ENCODE measurements at regions not wholly inside any gene's neighbourhood (a gene's known extent, or its start where the extent isn't known, plus 50 kb on each side); places are given as distances from the start of the nearest gene placed in this dataset.
"Not testable (repeated sequence)": the region's sequence is repeated elsewhere in the genome, so short reads cannot be mapped to it uniquely, and the experiment has no call there.

GRCh38 chr17:83164490-83164889 is 85.1 kb downstream of the METRNL start:
- no peak overlapping the region for H3K4me3 ChIP-seq (ENCODE audit: low read depth, low read length, poor library complexity, severe bottlenecking)
- BruUV-seq (replicated peaks), result no TSS peak
- H3K9me3 ChIP-seq (ENCODE audit: low read depth, low read length, poor library complexity, severe bottlenecking), result no peaks in the 10 kb centered on the region
- H3K4me1 ChIP-seq (ENCODE audit: insufficient read depth, low read length, poor library complexity, severe bottlenecking), result no peaks in the 10 kb centered on the region
- TF ChIP-seq, protein P1, sequence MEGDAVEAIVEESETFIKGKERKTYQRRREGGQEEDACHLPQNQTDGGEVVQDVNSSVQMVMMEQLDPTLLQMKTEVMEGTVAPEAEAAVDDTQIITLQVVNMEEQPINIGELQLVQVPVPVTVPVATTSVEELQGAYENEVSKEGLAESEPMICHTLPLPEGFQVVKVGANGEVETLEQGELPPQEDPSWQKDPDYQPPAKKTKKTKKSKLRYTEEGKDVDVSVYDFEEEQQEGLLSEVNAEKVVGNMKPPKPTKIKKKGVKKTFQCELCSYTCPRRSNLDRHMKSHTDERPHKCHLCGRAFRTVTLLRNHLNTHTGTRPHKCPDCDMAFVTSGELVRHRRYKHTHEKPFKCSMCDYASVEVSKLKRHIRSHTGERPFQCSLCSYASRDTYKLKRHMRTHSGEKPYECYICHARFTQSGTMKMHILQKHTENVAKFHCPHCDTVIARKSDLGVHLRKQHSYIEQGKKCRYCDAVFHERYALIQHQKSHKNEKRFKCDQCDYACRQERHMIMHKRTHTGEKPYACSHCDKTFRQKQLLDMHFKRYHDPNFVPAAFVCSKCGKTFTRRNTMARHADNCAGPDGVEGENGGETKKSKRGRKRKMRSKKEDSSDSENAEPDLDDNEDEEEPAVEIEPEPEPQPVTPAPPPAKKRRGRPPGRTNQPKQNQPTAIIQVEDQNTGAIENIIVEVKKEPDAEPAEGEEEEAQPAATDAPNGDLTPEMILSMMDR (conservative IDR thresholded peaks at IDR 0.05; ENCODE audit: low read depth, low read length), result no peak
- TF ChIP-seq EZH2 (IDR thresholded peaks at IDR 0.05; ENCODE audit: borderline replicate concordance, low read depth, low read length, poor library complexity, severe bottlenecking), result no peak
- no peak overlapping the region for H3K27ac ChIP-seq (ENCODE audit: low read depth, low read length, poor library complexity, severe bottlenecking)
- CTCF ChIA-PET, result no interaction called here
- H3K27me3 ChIP-seq (replicated peaks; ENCODE audit: insufficient read depth, low read depth, low read length, poor library complexity), result no peaks in the 10 kb centered on the region
- POLR2A ChIA-PET (ENCODE audit: low non-redundant PET), result no interaction called here
- H3K36me3 ChIP-seq (ENCODE audit: insufficient read depth, low read length, poor library complexity, severe bottlenecking), result no peaks in the 10 kb centered on the region
- no peak for DNase-seq (ENCODE audit: low spot score)
- intact Hi-C loops (cut with micrococcal nuclease; ENCODE audit: unreplicated experiment), result no loop called here

GRCh38 chr17:83170571-83171260 is 91.3 kb downstream of the METRNL start:
- Histone ChIP-seq H3K27ac (ENCODE audit: low read depth, low read length, poor library complexity, severe bottlenecking) (no peak overlapping the region), H3K4me3 (ENCODE audit: low read depth, low read length, poor library complexity, severe bottlenecking) (no peak overlapping the region), H3K9me3 (ENCODE audit: low read depth, low read length, poor library complexity, severe bottlenecking) (no peaks in the 10 kb centered on the region), H3K36me3 (ENCODE audit: insufficient read depth, low read length, poor library complexity, severe bottlenecking) (no peaks in the 10 kb centered on the region), H3K27me3 (replicated peaks; ENCODE audit: insufficient read depth, low read depth, low read length, poor library complexity) (no peaks in the 10 kb centered on the region), H3K4me1 (ENCODE audit: insufficient read depth, low read length, poor library complexity, severe bottlenecking) (no peaks in the 10 kb centered on the region)
- no peak for DNase-seq (ENCODE audit: low spot score)
- BruUV-seq (replicated peaks), result no TSS peak
- intact Hi-C loops (cut with micrococcal nuclease; ENCODE audit: unreplicated experiment), result no loop called here
- ChIA-PET POLR2A (ENCODE audit: low non-redundant PET) (no interaction called here), CTCF (interaction anchor here (0.6 kb wide), 1 partner anchor 1151 kb away, joined by 5 read pairs; no protein-coding TSS in a partner anchor)
- TF ChIP-seq EZH2 (IDR thresholded peaks at IDR 0.05; ENCODE audit: borderline replicate concordance, low read depth, low read length, poor library complexity, severe bottlenecking), result no peak
- TF ChIP-seq, protein P1 (conservative IDR thresholded peaks at IDR 0.05; ENCODE audit: low read depth, low read length), result no peak

DNA sequence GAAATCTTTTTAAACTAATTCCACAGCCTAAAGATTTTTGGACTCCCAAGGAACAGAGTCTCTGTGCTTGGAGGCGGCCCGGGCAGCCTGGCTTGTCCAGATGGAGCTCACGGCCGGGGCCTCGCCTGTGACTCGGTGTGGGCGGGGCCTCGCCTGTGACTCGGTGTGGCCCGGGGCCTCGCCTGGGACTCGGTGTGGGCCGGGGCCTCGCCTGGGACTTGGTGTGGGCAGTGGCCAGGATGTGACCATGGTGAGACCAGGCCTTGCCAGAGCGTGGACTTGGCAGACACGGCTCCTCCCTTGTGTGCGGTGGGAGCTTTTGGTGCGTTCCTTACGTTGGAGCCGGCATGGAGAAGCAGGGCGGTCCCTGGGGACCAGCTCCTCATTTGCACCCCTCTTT is 92.3 kb downstream of the METRNL start:
- Histone ChIP-seq H3K9me3 (ENCODE audit: low read depth, low read length, poor library complexity, severe bottlenecking) (no peaks in the 10 kb centered on the region), H3K27me3 (replicated peaks; ENCODE audit: insufficient read depth, low read depth, low read length, poor library complexity) (no peaks in the 10 kb centered on the region), H3K27ac (ENCODE audit: low read depth, low read length, poor library complexity, severe bottlenecking) (no peak overlapping the region), H3K4me3 (ENCODE audit: low read depth, low read length, poor library complexity, severe bottlenecking) (no peak overlapping the region), H3K4me1 (ENCODE audit: insufficient read depth, low read length, poor library complexity, severe bottlenecking) (no peaks in the 10 kb centered on the region), H3K36me3 (ENCODE audit: insufficient read depth, low read length, poor library complexity, severe bottlenecking) (no peaks in the 10 kb centered on the region)
- POLR2A ChIA-PET (ENCODE audit: low non-redundant PET), result no interaction called here
- BruUV-seq (replicated peaks), result no TSS peak
- CTCF ChIA-PET, result no interaction called here
- TF ChIP-seq, protein P1 (conservative IDR thresholded peaks at IDR 0.05; ENCODE audit: low read depth, low read length), result no peak
- no peak for TF ChIP-seq EZH2 (IDR thresholded peaks at IDR 0.05; ENCODE audit: borderline replicate concordance, low read depth, low read length, poor library complexity, severe bottlenecking)
- intact Hi-C loops (cut with micrococcal nuclease; ENCODE audit: unreplicated experiment), result no loop called here
- no peak for DNase-seq (ENCODE audit: low spot score)

GRCh38 chr17:83172099-83172498 is 92.7 kb downstream of the METRNL start:
- H3K36me3 ChIP-seq (ENCODE audit: insufficient read depth, low read length, poor library complexity, severe bottlenecking); H3K4me3 ChIP-seq (ENCODE audit: low read depth, low read length, poor library complexity, severe bottlenecking); H3K4me1 ChIP-seq (ENCODE audit: insufficient read depth, low read length, poor library complexity, severe bottlenecking); intact Hi-C loops (cut with micrococcal nuclease; ENCODE audit: unreplicated experiment); BruUV-seq (replicated peaks); H3K27me3 ChIP-seq (replicated peaks; ENCODE audit: insufficient read depth, low read depth, low read length, poor library complexity); H3K27ac ChIP-seq (ENCODE audit: low read depth, low read length, poor library complexity, severe bottlenecking); CTCF ChIA-PET; DNase-seq (ENCODE audit: low spot score); POLR2A ChIA-PET (ENCODE audit: low non-redundant PET); H3K9me3 ChIP-seq (ENCODE audit: low read depth, low read length, poor library complexity, severe bottlenecking): not testable (repeated sequence)

DNA sequence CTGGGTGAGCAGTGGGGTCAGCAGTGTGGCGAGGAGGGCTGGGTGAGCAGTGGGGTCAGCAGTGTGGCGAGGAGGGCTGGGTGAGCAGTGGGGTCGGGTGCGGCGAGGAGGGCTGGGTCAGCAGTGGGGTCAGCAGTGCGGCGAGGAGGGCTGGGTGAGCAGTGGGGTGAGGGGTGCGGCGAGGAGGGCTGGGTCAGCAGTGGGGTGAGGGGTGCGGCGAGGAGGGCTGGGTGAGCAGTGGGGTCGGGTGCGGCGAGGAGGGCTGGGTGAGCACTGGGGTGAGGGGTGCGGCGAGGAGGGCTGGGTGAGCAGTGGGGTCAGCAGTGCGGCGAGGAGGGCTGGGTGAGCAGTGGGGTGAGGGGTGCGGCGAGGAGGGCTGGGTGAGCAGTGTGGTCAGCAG is 93.2 kb downstream of the METRNL start:
- DNase-seq (ENCODE audit: low spot score); H3K27me3 ChIP-seq (replicated peaks; ENCODE audit: insufficient read depth, low read depth, low read length, poor library complexity); H3K27ac ChIP-seq (ENCODE audit: low read depth, low read length, poor library complexity, severe bottlenecking); H3K4me3 ChIP-seq (ENCODE audit: low read depth, low read length, poor library complexity, severe bottlenecking); H3K9me3 ChIP-seq (ENCODE audit: low read depth, low read length, poor library complexity, severe bottlenecking); H3K4me1 ChIP-seq (ENCODE audit: insufficient read depth, low read length, poor library complexity, severe bottlenecking); H3K36me3 ChIP-seq (ENCODE audit: insufficient read depth, low read length, poor library complexity, severe bottlenecking); intact Hi-C loops (cut with micrococcal nuclease; ENCODE audit: unreplicated experiment); CTCF ChIA-PET; BruUV-seq (replicated peaks); POLR2A ChIA-PET (ENCODE audit: low non-redundant PET): not testable (repeated sequence)

Data from A673 (cell line).